Bronchial epithelial cell (primary cell): ENCODE measurements at regions not wholly inside any gene's neighbourhood (a gene's known extent, or its start where the extent isn't known, plus 50 kb on each side); places are given as distances from the start of the nearest gene placed in this dataset.

Source experiments
- DNase-seq: peaks from one replicate; pipeline ENCODE4 v3.0.0-alpha.2; 2010; ENCODE audit warnings: low read depth
- FAIRE-seq: peaks from 2 replicates; lab custom pipeline; 2011; peaks lifted over from hg19 to GRCh38; lab: Jason Lieb, UNC
- H3K27me3 ChIP-seq: 2 replicates; pipeline ENCODE4 v1.5.1; 2011; ENCODE audit warnings: low read length; ENCODE audit not compliant: control insufficient read depth, insufficient read depth
- H3K36me3 ChIP-seq: 2 replicates; pipeline ENCODE4 v1.5.1; 2011; ENCODE audit warnings: low read length; ENCODE audit not compliant: control insufficient read depth, insufficient read depth
- H3K4me3 ChIP-seq: 2 replicates; pipeline ENCODE4 v1.5.1; 2011; ENCODE audit warnings: mild to moderate bottlenecking, low read depth, low read length, control low read depth
- TF ChIP-seq, protein P1 (sequence below): IDR thresholded peaks from 2 replicates; pipeline ENCODE4 v1.5.1; 2011; ENCODE audit warnings: mild to moderate bottlenecking, moderate library complexity, low read length, control low read depth, inconsistent platforms; ENCODE audit not compliant: insufficient read depth, severe bottlenecking

GRCh38 chr7:25927626-25927978 lies 224.4 kb upstream of the NFE2L3 start:
- H3K36me3 ChIP-seq: no peaks in the 10 kb centered on the region
- TF ChIP-seq, protein P1, sequence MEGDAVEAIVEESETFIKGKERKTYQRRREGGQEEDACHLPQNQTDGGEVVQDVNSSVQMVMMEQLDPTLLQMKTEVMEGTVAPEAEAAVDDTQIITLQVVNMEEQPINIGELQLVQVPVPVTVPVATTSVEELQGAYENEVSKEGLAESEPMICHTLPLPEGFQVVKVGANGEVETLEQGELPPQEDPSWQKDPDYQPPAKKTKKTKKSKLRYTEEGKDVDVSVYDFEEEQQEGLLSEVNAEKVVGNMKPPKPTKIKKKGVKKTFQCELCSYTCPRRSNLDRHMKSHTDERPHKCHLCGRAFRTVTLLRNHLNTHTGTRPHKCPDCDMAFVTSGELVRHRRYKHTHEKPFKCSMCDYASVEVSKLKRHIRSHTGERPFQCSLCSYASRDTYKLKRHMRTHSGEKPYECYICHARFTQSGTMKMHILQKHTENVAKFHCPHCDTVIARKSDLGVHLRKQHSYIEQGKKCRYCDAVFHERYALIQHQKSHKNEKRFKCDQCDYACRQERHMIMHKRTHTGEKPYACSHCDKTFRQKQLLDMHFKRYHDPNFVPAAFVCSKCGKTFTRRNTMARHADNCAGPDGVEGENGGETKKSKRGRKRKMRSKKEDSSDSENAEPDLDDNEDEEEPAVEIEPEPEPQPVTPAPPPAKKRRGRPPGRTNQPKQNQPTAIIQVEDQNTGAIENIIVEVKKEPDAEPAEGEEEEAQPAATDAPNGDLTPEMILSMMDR: no peak
- FAIRE-seq (no peak), DNase-seq (no peak)
- H3K4me3 ChIP-seq: no peak overlapping the region
- no peaks in the 10 kb centered on the region for H3K27me3 ChIP-seq

DNA sequence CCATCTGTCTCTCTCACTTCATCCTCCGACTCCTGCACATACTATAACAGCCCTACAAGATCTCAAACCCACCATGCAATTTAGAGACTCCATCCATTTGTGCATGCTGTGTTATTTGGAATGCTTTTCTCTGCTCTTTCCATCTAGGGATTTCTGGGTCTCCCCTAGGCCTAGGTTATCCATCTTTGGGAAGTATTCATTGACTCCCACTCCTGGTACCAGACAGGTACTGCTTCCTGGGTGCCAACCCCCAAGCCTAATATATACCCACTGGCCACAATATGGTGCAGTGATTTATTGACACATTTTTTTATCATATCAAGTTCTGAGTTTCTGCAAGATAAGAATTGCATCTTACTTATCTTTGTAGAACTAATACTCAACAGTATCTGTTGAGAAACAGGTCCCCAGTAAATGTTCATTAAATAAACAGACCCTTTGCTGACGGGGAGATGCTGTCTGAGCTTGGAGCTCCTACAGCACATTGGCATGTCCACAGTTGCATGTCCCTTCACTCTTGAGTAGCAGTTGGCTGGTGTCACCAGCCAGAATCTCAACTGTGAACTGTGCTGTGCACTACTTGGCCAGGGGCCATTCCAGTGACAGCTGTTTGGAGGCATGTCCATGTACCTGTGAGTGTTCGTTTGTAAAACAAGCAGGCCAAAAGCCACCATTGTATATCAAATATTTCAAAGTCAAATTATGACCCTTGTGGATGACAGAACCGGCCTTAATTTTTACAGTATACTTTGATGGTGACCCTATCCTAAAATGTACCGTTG lies 223.3 kb upstream of the NFE2L3 start:
- no peak for DNase-seq
- H3K36me3 ChIP-seq: no peaks in the 10 kb centered on the region
- H3K4me3 ChIP-seq: no peak overlapping the region
- TF ChIP-seq, protein P1: no peak
- FAIRE-seq: no peak
- H3K27me3 ChIP-seq: no peaks in the 10 kb centered on the region

DNA sequence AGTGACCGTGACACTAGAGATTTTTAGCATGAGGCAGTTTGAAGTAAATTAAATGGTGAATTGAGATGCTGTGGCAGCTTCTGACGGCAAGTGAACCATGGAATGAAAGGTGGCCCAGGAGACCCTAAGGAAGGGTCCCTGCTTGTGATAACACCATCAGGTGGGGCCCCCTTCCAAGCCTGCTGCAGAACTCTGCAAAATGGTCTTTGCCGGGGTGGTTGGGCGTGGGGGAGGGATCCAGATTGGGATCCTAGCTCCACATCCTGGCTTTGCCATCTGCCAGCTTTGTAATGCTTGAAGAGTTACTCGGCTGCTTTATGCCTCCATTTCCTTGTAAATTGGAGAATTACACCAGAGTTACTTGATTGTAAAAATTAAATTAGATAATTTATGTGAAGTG lies 222.6 kb upstream of the NFE2L3 start:
- DNase-seq (no peak), FAIRE-seq (no peak)
- no peaks in the 10 kb centered on the region for H3K36me3 ChIP-seq
- TF ChIP-seq, protein P1: no peak
- no peaks in the 10 kb centered on the region for H3K27me3 ChIP-seq
- no peak overlapping the region for H3K4me3 ChIP-seq

DNA sequence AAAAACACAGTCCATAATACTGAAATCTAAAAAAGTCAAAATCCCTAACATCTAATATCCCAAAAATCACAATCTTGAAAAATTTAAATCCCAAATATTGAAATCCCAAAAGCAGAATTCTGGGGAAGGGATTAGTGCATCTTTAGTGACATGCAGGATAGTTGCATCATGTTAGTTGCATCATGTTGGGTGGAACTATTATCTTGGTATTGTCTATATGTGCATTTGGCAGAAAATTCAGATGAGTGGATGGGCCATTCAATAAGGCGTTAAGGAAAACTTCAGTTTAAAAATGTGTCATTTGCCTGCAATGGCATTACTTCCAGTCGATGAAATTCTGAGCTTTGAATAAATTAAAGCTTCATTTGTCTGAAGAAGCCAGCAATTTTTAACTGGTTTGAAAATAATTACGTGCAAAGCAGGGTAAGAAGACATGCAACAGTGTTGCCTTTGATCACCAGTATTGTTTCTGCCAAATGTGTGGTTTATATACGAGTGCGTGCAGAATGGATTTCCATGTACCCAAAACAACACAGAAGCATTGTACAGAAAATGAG lies 221.4 kb upstream of the NFE2L3 start:
- Histone ChIP-seq H3K4me3 (no peak overlapping the region), H3K36me3 (no peaks in the 10 kb centered on the region), H3K27me3 (no peaks in the 10 kb centered on the region)
- DNase-seq: no peak
- TF ChIP-seq, protein P1: no peak
- no peak for FAIRE-seq

GRCh38 chr7:25931156-25931555 lies 220.8 kb upstream of the NFE2L3 start:
- FAIRE-seq (no peak), DNase-seq (no peak)
- Histone ChIP-seq H3K36me3 (no peaks in the 10 kb centered on the region), H3K27me3 (no peaks in the 10 kb centered on the region), H3K4me3 (no peak overlapping the region)
- TF ChIP-seq, protein P1: no peak
